Esophagus squamous epithelium (tissue), 5 donors: ENCODE measurements at regions not wholly inside any gene's neighbourhood (a gene's known extent, or its start where the extent isn't known, plus 50 kb on each side); places are given as distances from the start of the nearest gene placed in this dataset.

Experiments used
- DNase-seq: peaks from one replicate; lab custom pipeline; 2025; lab: John Stamatoyannopoulos, UW
- H3K27ac ChIP-seq, 4 donors: fragments of 200-600 bp; sonication (generic); one replicate each; pipeline ENCODE4 v1.5.1; 2016 to 2019; ENCODE audit warnings: mild to moderate bottlenecking in 1 of 4
- H3K27me3 ChIP-seq, 4 donors: fragments of 200-600 bp; sonication (generic); 1 replicate in 3 of 4; 2 replicates in 1 of 4; pipeline versions ENCODE4 v1.5.1 to v1.6.0; 2017 to 2021; ENCODE audit warnings: antibody characterized with exemption in 1 of 4
- H3K36me3 ChIP-seq, 3 donors: fragments of 200-600 bp; sonication (generic); one replicate each; pipeline ENCODE4 v1.5.1; 2016 to 2019
- H3K4me1 ChIP-seq, 3 donors: fragments of 200-600 bp; sonication (generic); one replicate each; pipeline ENCODE4 v1.5.1; 2017 to 2019
- H3K4me3 ChIP-seq, 4 donors: fragments of 200-600 bp; sonication (generic); 1 replicate in 3 of 4; 2 replicates in 1 of 4; pipeline ENCODE4 v1.5.1; 2016 to 2019; ENCODE audit warnings: mild to moderate bottlenecking in 2 of 4, moderate library complexity in 1 of 4
- H3K9me3 ChIP-seq, 3 donors: fragments of 200-600 bp; sonication (generic); one replicate each; pipeline ENCODE4 v1.5.1; 2016 to 2019
- CTCF ChIP-seq, 6 experiments: fragments of 450-650 bp in 4 of 6; fragments of 200-600 bp in 2 of 6; sonication (generic) in 2 of 6; IDR thresholded peaks; one replicate each; pipeline ENCODE4 v1.5.1; 2016 to 2019; ENCODE audit warnings: antibody characterized with exemption in 6 of 6, mild to moderate bottlenecking in 4 of 6, moderate library complexity in 4 of 6
- POLR2A ChIP-seq, 4 donors: fragments of 450-650 bp; IDR thresholded peaks; one replicate each; pipeline ENCODE4 v1.6.1; 2017; ENCODE audit warnings: antibody characterized with exemption in 4 of 4, mild to moderate bottlenecking in 4 of 4, moderate library complexity in 3 of 4
- WGBS, 2 donors: methylation state at CpG; one replicate each; pipeline ENCODE4 v1.1.5; 2018; 5-methylcytosine and 5-hydroxymethylcytosine counted together
- intact Hi-C: fragments of 100-400 bp; cut with DNase I; formaldehyde crosslinking; loops from one replicate; pipeline ENCODE4 v1.15.0; 2022
- donor health status: DM: yes; HTN: yes; CAD: no.

- Histone ChIP-seq H3K9me3 (no peaks in the 10 kb centered on the region), H3K27me3 (no peaks in the 10 kb centered on the region), H3K36me3 (no peaks in the 10 kb centered on the region), H3K4me3 (no peak overlapping the region), H3K4me1 (peaks cover 0 to 9% (median 0%) of the 10 kb centered on the region in 3 donors), H3K27ac (no peak overlapping the region)
- TF ChIP-seq POLR2A (IDR thresholded peaks at IDR 0.05) (no peak), CTCF (IDR thresholded peaks at IDR 0.05) (no peak)
- no peak for DNase-seq
- intact Hi-C loops = no loop called here
Measured at GRCh38 chr9:115349542-115349941, 231.6 kb upstream of the TNC start.

DNA sequence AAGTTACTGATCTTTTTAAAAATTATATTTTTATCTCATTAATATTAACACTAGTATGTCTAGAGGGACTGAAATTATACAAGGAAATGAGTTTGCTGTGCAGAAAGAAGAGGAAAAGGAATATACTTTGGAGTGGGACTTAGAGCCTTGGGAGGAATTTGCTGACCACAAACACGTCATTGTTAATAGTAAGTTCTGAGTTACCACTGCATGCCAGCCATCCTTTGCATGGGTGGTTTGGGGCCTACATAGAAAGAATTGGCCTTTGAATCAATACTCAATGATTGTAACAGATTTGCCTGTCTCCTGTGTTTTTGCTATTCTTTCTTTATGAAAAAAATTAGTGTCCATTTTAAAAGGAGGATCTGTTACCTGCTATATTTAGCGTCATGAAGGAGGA, 232.6 kb upstream of the TNC start:
- H3K4me1 ChIP-seq = peaks cover 0 to 9% (median 0%) of the 10 kb centered on the region in 3 donors
- no peaks in the 10 kb centered on the region for H3K9me3 ChIP-seq
- WGBS, 2 donors = 71 to 81% methylated on average over 2 of the region's 2 CpGs
- no peaks in the 10 kb centered on the region for H3K36me3 ChIP-seq
- intact Hi-C loops = no loop called here
- H3K27me3 ChIP-seq = no peaks in the 10 kb centered on the region
- DNase-seq = no peak
- H3K4me3 ChIP-seq = no peak overlapping the region
- no peak for TF ChIP-seq POLR2A (IDR thresholded peaks at IDR 0.05)
- TF ChIP-seq CTCF (IDR thresholded peaks at IDR 0.05) = no peak
- H3K27ac ChIP-seq = no peak overlapping the region

DNA sequence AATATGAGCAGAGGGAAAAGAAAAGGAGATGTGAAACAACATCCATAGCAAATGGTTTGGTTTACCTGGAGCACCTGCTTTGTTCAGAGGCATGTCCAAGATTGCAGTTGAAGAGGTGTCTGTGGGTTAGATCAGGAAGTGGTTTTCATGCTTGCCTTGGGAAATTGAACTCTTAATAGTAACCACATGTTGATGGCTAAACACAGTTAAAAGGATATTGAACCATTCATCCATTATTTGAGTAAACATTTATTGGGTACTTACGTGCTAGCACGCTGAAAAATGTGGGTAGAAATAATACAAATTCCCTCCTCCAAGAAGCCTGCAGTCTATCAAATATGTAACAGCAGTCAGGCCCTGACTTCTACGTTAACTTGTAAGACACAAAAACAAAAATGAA, 235.7 kb upstream of the TNC start:
- no peaks in the 10 kb centered on the region for H3K36me3 ChIP-seq
- DNase-seq = no peak
- 85 to 88% methylated on average over 3 of the region's 3 CpGs for WGBS, 2 donors
- TF ChIP-seq CTCF (IDR thresholded peaks at IDR 0.05) = no peak
- no peak for TF ChIP-seq POLR2A (IDR thresholded peaks at IDR 0.05)
- intact Hi-C loops = no loop called here
- H3K9me3 ChIP-seq = no peaks in the 10 kb centered on the region
- H3K4me3 ChIP-seq = no peak overlapping the region
- H3K27me3 ChIP-seq = no peaks in the 10 kb centered on the region
- H3K4me1 ChIP-seq = peaks cover 0 to 9% (median 0%) of the 10 kb centered on the region in 3 donors
- H3K27ac ChIP-seq = no peak overlapping the region

GRCh38 chr9:115357821-115358220, 239.9 kb upstream of the TNC start:
- 75 to 77% methylated on average over 1 of the region's 1 CpG for WGBS, 2 donors
- Histone ChIP-seq H3K4me3 (no peak overlapping the region), H3K9me3 (no peaks in the 10 kb centered on the region), H3K27ac (no peak overlapping the region), H3K4me1 (no peaks in the 10 kb centered on the region), H3K27me3 (no peaks in the 10 kb centered on the region), H3K36me3 (no peaks in the 10 kb centered on the region)
- intact Hi-C loops = no loop called here
- TF ChIP-seq POLR2A (IDR thresholded peaks at IDR 0.05) = no peak
- TF ChIP-seq CTCF (IDR thresholded peaks at IDR 0.05) = no peak
- DNase-seq = no peak

DNA sequence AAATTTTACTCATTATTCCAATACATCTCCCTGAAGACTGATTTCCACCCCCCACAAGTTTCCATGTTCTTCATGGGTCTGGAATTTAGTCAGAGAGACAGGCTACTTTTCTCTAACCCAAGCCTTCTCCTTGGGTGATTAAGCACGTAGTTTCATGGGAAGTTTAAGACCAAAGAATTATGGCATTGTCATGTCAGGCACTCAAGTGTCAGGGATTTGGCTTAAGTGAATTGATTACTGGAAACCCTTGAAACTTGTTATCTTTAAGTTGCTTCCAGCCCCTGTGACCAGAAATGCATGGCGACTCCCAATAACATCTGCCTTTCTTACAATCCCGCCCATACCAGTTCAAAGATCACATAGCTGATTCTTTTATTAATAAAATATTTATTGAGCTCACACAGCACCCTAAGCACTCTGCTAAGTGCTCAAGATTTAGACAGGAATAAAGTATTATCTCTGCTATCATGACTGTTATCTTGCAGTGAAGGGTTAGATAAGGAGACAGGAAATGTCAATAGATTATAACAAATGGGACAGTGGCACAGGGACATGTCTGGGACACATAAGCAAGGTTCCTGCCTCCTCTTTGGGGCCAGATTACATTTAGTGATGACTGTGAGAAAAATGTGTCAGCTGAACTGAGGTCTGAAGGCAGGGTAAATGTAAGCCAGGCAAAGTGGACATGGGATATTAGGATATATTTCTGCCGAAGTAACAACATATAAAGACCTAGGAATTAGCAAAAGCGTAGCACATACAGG, 241.2 kb upstream of the TNC start:
- no peaks in the 10 kb centered on the region for H3K9me3 ChIP-seq
- H3K4me3 ChIP-seq = no peak overlapping the region
- no peak for DNase-seq
- H3K27me3 ChIP-seq = no peaks in the 10 kb centered on the region
- intact Hi-C loops = no loop called here
- H3K27ac ChIP-seq = no peak overlapping the region
- H3K36me3 ChIP-seq = no peaks in the 10 kb centered on the region
- no peaks in the 10 kb centered on the region for H3K4me1 ChIP-seq
- 76 to 79% methylated on average over 5 of the region's 5 CpGs for WGBS, 2 donors
- no peak for TF ChIP-seq POLR2A (IDR thresholded peaks at IDR 0.05)
- no peak for TF ChIP-seq CTCF (IDR thresholded peaks at IDR 0.05)
